HEK293 (cell line): ENCODE measurements at regions not wholly inside any gene's neighbourhood (a gene's known extent, or its start where the extent isn't known, plus 50 kb on each side); places are given as distances from the start of the nearest gene placed in this dataset.

Experiments
- CTCF ChIA-PET: fragments of 350-600 bp; formaldehyde crosslinking; extraction: SDS; loops from one replicate; lab custom pipeline; 2021; ENCODE audit warnings: antibody characterized with exemption; lab: Yijun Ruan, JAX
- POLR2A ChIA-PET: fragments of 300-600 bp; formaldehyde crosslinking; extraction: SDS; loops from one replicate; lab custom pipeline; 2020; ENCODE audit warnings: antibody characterized with exemption, inconsistent platforms; lab: Yijun Ruan, JAX
- H3K27ac ChIP-seq: fragments of 200-500 bp; sonication (Bioruptor generic); 2 replicates; pipeline ENCODE4 v1.5.1; 2014; ENCODE audit warnings: low read depth, low read length, control low read depth, inconsistent platforms; ENCODE audit errors: extremely low read depth
- H3K36me3 ChIP-seq, 2 experiments: fragments of 200-500 bp in 1 of 2; sonication (Bioruptor generic) in 1 of 2; 1 replicate in 1 of 2; 2 replicates in 1 of 2; pipeline ENCODE4 v1.5.1; 2014 to 2017; ENCODE audit warnings: inconsistent platforms in 2 of 2, low read length in 2 of 2; ENCODE audit not compliant: control insufficient read depth in 2 of 2, insufficient read depth in 1 of 2
- H3K4me1 ChIP-seq: fragments of 200-500 bp; sonication (Bioruptor generic); 2 replicates; pipeline ENCODE4 v1.5.1; 2014; ENCODE audit warnings: mild to moderate bottlenecking, low read length, inconsistent platforms; ENCODE audit not compliant: control insufficient read depth, insufficient read depth
- H3K4me3 ChIP-seq: 2 replicates; pipeline ENCODE4 v1.5.1; 2011; ENCODE audit warnings: low read depth, mild to moderate bottlenecking, control low read depth, low read length, moderate library complexity
- H3K9me3 ChIP-seq: fragments of 200-500 bp; sonication (Bioruptor generic); 2 replicates; pipeline ENCODE4 v1.5.1; 2014; ENCODE audit warnings: low read depth, low read length, inconsistent platforms; ENCODE audit not compliant: control insufficient read depth, insufficient read depth
- FEZF1 ChIP-seq: fragments of 450-650 bp; formaldehyde crosslinking; IDR thresholded peaks from 2 replicates; pipeline ENCODE4 v1.5.1; 2016; ENCODE audit warnings: missing biosample characterization, missing genetic modification characterization
- SALL2 ChIP-seq: fragments of 450-650 bp; formaldehyde crosslinking; IDR thresholded peaks from 2 replicates; pipeline ENCODE4 v1.5.0; 2017; ENCODE audit warnings: missing biosample characterization, mild to moderate bottlenecking, missing genetic modification characterization, borderline replicate concordance
- SCRT1 ChIP-seq: fragments of 450-650 bp; formaldehyde crosslinking; IDR thresholded peaks from 2 replicates; pipeline ENCODE4 v1.5.1; 2016; ENCODE audit warnings: missing biosample characterization, missing genetic modification characterization, borderline replicate concordance
- ZFP69B ChIP-seq: fragments of 450-650 bp; formaldehyde crosslinking; IDR thresholded peaks from 2 replicates; pipeline ENCODE4 v1.5.1; 2016; ENCODE audit warnings: missing biosample characterization, missing genetic modification characterization
- ZNF121 ChIP-seq: fragments of 450-650 bp; formaldehyde crosslinking; IDR thresholded peaks from 2 replicates; pipeline ENCODE4 v1.5.1; 2016; ENCODE audit warnings: missing biosample characterization, missing genetic modification characterization
- ZNF19 ChIP-seq: fragments of 450-650 bp; formaldehyde crosslinking; IDR thresholded peaks from 2 replicates; pipeline ENCODE4; 2016; ENCODE audit warnings: missing biosample characterization, missing genetic modification characterization, low read depth
- ZNF214 ChIP-seq: fragments of 450-650 bp; formaldehyde crosslinking; IDR thresholded peaks from 2 replicates; pipeline ENCODE4 v1.5.1; 2017; ENCODE audit warnings: missing biosample characterization, mild to moderate bottlenecking, missing genetic modification characterization, borderline replicate concordance
- ZNF335 ChIP-seq: fragments of 450-650 bp; formaldehyde crosslinking; conservative IDR thresholded peaks from 2 replicates; pipeline ENCODE4 v1.5.1; 2016; ENCODE audit warnings: missing biosample characterization, missing genetic modification characterization
- ZNF473 ChIP-seq: fragments of 450-650 bp; formaldehyde crosslinking; IDR thresholded peaks from 2 replicates; pipeline ENCODE4 v1.5.1; 2017; ENCODE audit warnings: missing biosample characterization, missing genetic modification characterization
- ZNF529 ChIP-seq: fragments of 450-650 bp; formaldehyde crosslinking; IDR thresholded peaks from 2 replicates; pipeline ENCODE4 v1.5.1; 2017; ENCODE audit warnings: missing genetic modification characterization, missing biosample characterization; ENCODE audit not compliant: insufficient replicate concordance
- ZNF544 ChIP-seq: fragments of 450-650 bp; formaldehyde crosslinking; IDR thresholded peaks from 2 replicates; pipeline ENCODE4 v1.5.0; 2017; ENCODE audit warnings: missing biosample characterization, missing genetic modification characterization
- ZNF549 ChIP-seq: fragments of 450-650 bp; IDR thresholded peaks from 2 replicates; pipeline ENCODE4 v1.5.1; 2018; ENCODE audit warnings: missing biosample characterization, missing genetic modification characterization, mild to moderate bottlenecking, inconsistent platforms, moderate library complexity
- ZNF654 ChIP-seq: fragments of 450-650 bp; formaldehyde crosslinking; IDR thresholded peaks from 2 replicates; pipeline ENCODE4 v1.5.1; 2016; ENCODE audit warnings: low read depth, missing biosample characterization, missing genetic modification characterization
- ZNF664 ChIP-seq: fragments of 450-650 bp; formaldehyde crosslinking; IDR thresholded peaks from 2 replicates; pipeline ENCODE4 v1.5.1; 2016; ENCODE audit warnings: missing biosample characterization, missing genetic modification characterization
- ZNF768 ChIP-seq: fragments of 450-650 bp; formaldehyde crosslinking; IDR thresholded peaks from 2 replicates; pipeline ENCODE4 v1.5.1; 2018; ENCODE audit warnings: missing biosample characterization, mild to moderate bottlenecking, missing genetic modification characterization
- ZNF776 ChIP-seq: fragments of 450-650 bp; formaldehyde crosslinking; IDR thresholded peaks from 2 replicates; pipeline ENCODE4 v1.5.0; 2017; ENCODE audit warnings: missing biosample characterization, missing genetic modification characterization, borderline replicate concordance
- TF ChIP-seq, protein P1 (sequence below): fragments of 450-650 bp; formaldehyde crosslinking; IDR thresholded peaks from 2 replicates; pipeline ENCODE4 v1.5.1; 2017; ENCODE audit warnings: missing biosample characterization, missing genetic modification characterization
- TF ChIP-seq, protein P2 (sequence below): fragments of 450-650 bp; formaldehyde crosslinking; IDR thresholded peaks from 2 replicates; pipeline ENCODE4 v1.5.1; 2017; ENCODE audit warnings: missing biosample characterization, mild to moderate bottlenecking, missing genetic modification characterization, moderate library complexity
- TF ChIP-seq, protein P3 (sequence below): fragments of 450-650 bp; formaldehyde crosslinking; IDR thresholded peaks from 2 replicates; pipeline ENCODE4 v1.5.1; 2016; ENCODE audit warnings: missing biosample characterization, missing genetic modification characterization
- TF ChIP-seq, protein P4 (sequence below): fragments of 450-650 bp; formaldehyde crosslinking; IDR thresholded peaks from 2 replicates; pipeline ENCODE4 v1.5.1; 2016; ENCODE audit warnings: missing biosample characterization, missing genetic modification characterization
- TF ChIP-seq, protein P5 (sequence below): fragments of 450-650 bp; formaldehyde crosslinking; IDR thresholded peaks from 2 replicates; pipeline ENCODE4 v1.5.1; 2016; ENCODE audit warnings: missing biosample characterization, missing genetic modification characterization

DNA sequence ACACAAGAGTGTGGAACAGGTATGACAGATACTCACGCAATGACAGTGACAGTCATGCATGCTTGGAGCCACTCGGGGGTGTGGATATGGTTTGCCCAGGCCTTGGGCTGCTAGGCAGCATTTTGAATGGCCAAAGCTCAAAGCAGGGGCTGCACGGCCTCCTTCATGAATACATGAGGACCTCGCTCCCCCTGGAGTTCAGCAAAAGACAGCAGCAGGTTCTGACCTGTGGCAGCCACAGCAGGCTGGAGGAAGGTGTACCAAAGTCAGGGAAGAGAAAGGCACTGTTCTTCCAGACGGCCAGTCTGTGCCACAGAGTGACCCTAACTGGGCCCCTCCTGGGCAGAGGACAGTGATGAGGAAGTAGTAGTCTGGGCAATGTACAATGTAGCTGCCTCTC, 88.2 kb upstream of the C2CD4B start (continued):
- TF ChIP-seq, protein P1, sequence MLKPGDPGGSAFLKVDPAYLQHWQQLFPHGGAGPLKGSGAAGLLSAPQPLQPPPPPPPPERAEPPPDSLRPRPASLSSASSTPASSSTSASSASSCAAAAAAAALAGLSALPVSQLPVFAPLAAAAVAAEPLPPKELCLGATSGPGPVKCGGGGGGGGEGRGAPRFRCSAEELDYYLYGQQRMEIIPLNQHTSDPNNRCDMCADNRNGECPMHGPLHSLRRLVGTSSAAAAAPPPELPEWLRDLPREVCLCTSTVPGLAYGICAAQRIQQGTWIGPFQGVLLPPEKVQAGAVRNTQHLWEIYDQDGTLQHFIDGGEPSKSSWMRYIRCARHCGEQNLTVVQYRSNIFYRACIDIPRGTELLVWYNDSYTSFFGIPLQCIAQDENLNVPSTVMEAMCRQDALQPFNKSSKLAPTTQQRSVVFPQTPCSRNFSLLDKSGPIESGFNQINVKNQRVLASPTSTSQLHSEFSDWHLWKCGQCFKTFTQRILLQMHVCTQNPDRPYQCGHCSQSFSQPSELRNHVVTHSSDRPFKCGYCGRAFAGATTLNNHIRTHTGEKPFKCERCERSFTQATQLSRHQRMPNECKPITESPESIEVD (tag by site-specific recombination): no peak
- TF ChIP-seq ZNF768 (tag by site-specific recombination) (no peak), ZNF473 (tag by site-specific recombination) (no peak), ZNF121 (tag by site-specific recombination) (no peak), ZNF549 (tag by site-specific recombination) (no peak)

DNA sequence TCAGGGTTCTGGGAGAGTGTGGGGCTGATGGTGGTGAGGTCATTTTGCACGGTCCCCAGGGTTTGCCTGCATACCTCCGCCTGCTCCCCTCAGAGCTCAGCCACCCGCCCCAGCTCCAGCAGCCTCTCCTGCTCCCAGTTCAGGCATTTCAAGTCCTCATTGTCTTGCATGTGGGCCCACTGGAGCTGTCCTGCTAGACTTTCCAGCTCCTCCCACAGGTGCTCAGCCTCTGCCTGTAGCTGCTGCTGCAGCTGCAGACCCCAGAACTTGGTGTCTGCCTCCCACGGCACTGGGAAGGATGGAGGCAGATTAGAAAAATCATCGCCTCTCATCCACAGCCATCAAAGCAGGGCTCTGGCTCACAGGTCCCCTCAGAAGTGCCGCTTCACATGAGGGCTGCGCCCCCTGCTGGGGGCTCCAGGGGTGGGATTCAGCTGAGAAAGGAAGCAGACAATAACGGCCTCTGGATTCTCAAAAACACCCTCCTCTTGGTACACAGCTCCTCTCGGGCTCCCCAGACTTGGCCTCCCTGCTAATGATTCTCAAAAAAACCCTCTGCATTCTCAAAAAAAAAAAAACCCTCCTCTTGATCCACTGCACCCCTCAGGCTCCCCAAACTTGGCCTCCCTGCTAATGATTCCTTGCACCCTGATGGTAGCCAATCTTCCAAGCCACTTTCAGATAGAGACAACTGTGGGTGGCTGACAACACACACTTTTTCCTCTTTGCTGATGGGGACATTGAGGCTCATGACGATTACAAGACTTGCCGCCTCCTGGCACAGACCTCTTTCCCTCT, 89.3 kb upstream of the C2CD4B start:
- H3K36me3 ChIP-seq: no peaks in the 10 kb centered on the region
- ChIA-PET POLR2A (interaction anchor here (0.6 kb wide), 1 partner anchor 19 kb away, joined by 3 read pairs; no protein-coding TSS in a partner anchor), CTCF (interaction anchor here (0.6 to 3.0 kb wide), 22 partner anchors 10 to 1569 kb away, joined by 3 to 13 read pairs (median 4); no protein-coding TSS in a partner anchor)
- no peak overlapping the region for H3K4me3 ChIP-seq
- no peaks in the 10 kb centered on the region for H3K9me3 ChIP-seq
- H3K27ac ChIP-seq: no peak overlapping the region
- no peaks in the 10 kb centered on the region; the same call in 1 of the 2 replicates for H3K4me1 ChIP-seq
- TF ChIP-seq ZNF214 (tag by site-specific recombination) (no peak), ZNF529 (tag by site-specific recombination) (no peak), ZNF335 (tag by site-specific recombination) (peak; percentile 22; the same call in 1 of the 2 replicates), ZNF664 (tag by site-specific recombination) (no peak), ZNF654 (peak; percentile 53), SCRT1 (tag by site-specific recombination) (peak; percentile 58; the same call in 1 of the 2 replicates), ZNF544 (tag by site-specific recombination) (no peak), ZFP69B (peak; percentile 50; the same call in 1 of the 2 replicates), ZNF19 (no peak), FEZF1 (tag by site-specific recombination) (no peak), ZNF776 (no peak), SALL2 (no peak)
- TF ChIP-seq, protein P2, sequence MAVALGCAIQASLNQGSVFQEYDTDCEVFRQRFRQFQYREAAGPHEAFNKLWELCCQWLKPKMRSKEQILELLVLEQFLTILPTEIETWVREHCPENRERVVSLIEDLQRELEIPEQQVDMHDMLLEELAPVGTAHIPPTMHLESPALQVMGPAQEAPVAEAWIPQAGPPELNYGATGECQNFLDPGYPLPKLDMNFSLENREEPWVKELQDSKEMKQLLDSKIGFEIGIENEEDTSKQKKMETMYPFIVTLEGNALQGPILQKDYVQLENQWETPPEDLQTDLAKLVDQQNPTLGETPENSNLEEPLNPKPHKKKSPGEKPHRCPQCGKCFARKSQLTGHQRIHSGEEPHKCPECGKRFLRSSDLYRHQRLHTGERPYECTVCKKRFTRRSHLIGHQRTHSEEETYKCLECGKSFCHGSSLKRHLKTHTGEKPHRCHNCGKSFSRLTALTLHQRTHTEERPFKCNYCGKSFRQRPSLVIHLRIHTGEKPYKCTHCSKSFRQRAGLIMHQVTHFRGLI (tag by site-specific recombination): no peak
- TF ChIP-seq, protein P3, sequence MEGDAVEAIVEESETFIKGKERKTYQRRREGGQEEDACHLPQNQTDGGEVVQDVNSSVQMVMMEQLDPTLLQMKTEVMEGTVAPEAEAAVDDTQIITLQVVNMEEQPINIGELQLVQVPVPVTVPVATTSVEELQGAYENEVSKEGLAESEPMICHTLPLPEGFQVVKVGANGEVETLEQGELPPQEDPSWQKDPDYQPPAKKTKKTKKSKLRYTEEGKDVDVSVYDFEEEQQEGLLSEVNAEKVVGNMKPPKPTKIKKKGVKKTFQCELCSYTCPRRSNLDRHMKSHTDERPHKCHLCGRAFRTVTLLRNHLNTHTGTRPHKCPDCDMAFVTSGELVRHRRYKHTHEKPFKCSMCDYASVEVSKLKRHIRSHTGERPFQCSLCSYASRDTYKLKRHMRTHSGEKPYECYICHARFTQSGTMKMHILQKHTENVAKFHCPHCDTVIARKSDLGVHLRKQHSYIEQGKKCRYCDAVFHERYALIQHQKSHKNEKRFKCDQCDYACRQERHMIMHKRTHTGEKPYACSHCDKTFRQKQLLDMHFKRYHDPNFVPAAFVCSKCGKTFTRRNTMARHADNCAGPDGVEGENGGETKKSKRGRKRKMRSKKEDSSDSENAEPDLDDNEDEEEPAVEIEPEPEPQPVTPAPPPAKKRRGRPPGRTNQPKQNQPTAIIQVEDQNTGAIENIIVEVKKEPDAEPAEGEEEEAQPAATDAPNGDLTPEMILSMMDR: 0 out of 2 replicates have a peak, but pooled peaks have one; percentile 11
- TF ChIP-seq, protein P4, sequence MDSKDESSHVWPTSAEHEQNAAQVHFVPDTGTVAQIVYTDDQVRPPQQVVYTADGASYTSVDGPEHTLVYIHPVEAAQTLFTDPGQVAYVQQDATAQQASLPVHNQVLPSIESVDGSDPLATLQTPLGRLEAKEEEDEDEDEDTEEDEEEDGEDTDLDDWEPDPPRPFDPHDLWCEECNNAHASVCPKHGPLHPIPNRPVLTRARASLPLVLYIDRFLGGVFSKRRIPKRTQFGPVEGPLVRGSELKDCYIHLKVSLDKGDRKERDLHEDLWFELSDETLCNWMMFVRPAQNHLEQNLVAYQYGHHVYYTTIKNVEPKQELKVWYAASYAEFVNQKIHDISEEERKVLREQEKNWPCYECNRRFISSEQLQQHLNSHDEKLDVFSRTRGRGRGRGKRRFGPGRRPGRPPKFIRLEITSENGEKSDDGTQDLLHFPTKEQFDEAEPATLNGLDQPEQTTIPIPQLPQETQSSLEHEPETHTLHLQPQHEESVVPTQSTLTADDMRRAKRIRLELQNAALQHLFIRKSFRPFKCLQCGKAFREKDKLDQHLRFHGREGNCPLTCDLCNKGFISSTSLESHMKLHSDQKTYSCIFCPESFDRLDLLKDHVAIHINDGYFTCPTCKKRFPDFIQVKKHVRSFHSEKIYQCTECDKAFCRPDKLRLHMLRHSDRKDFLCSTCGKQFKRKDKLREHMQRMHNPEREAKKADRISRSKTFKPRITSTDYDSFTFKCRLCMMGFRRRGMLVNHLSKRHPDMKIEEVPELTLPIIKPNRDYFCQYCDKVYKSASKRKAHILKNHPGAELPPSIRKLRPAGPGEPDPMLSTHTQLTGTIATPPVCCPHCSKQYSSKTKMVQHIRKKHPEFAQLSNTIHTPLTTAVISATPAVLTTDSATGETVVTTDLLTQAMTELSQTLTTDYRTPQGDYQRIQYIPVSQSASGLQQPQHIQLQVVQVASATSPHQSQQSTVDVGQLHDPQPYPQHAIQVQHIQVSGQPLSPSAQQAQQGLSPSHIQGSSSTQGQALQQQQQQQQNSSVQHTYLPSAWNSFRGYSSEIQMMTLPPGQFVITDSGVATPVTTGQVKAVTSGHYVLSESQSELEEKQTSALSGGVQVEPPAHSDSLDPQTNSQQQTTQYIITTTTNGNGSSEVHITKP (tag by site-specific recombination): no peak
- TF ChIP-seq, protein P5, sequence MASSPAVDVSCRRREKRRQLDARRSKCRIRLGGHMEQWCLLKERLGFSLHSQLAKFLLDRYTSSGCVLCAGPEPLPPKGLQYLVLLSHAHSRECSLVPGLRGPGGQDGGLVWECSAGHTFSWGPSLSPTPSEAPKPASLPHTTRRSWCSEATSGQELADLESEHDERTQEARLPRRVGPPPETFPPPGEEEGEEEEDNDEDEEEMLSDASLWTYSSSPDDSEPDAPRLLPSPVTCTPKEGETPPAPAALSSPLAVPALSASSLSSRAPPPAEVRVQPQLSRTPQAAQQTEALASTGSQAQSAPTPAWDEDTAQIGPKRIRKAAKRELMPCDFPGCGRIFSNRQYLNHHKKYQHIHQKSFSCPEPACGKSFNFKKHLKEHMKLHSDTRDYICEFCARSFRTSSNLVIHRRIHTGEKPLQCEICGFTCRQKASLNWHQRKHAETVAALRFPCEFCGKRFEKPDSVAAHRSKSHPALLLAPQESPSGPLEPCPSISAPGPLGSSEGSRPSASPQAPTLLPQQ (tag by site-specific recombination): peak; percentile 77
